Coronary artery (tissue), 2 donors: ENCODE measurements at regions not wholly inside any gene's neighbourhood (a gene's known extent, or its start where the extent isn't known, plus 50 kb on each side); places are given as distances from the start of the nearest gene placed in this dataset.
A peak's percentile ranks its signal among the peaks of the same experiment; 100 is the strongest.

Experiments
- DNase-seq: peaks from one replicate; pipeline ENCODE4 v3.0.0-alpha.2; 2017; ENCODE audit warnings: low spot score
- H3K27ac ChIP-seq, 2 donors: fragments of 200-600 bp; sonication (generic); one replicate each; pipeline ENCODE4 v1.5.1; 2016 to 2019
- H3K4me3 ChIP-seq: fragments of 200-600 bp; sonication (generic); 2 replicates; pipeline ENCODE4 v1.5.1; 2016; ENCODE audit warnings: mild to moderate bottlenecking, moderate library complexity
- CTCF ChIP-seq: fragments of 200-600 bp; sonication (generic); IDR thresholded peaks from one replicate; pipeline ENCODE4 v1.5.1; 2019; ENCODE audit warnings: antibody characterized with exemption

- H3K4me3 ChIP-seq = no peak overlapping the region
- DNase-seq = no peak
- no peak for TF ChIP-seq CTCF
- H3K27ac ChIP-seq = no peak overlapping the region
Observed at GRCh38 chr16:73157861-73158260, 109.9 kb upstream of the ZFHX3 start.

- no peak for DNase-seq
- Histone ChIP-seq H3K27ac (peak overlapping the region in 1 of 2 donors; percentile 54), H3K4me3 (no peak overlapping the region)
- no peak for TF ChIP-seq CTCF
Observed at GRCh38 chr16:73154063-73154870, 106.3 kb upstream of the ZFHX3 start.

GRCh38 chr16:73152386-73153125 is 104.6 kb upstream of the ZFHX3 start:
- TF ChIP-seq CTCF = no peak
- no peak for DNase-seq
- H3K27ac ChIP-seq = peak overlapping the region in 1 of 2 donors; percentile 54
- H3K4me3 ChIP-seq = no peak overlapping the region

- H3K4me3 ChIP-seq = no peak overlapping the region
- TF ChIP-seq CTCF = no peak
- no peak overlapping the region for H3K27ac ChIP-seq
- no peak for DNase-seq
Observed at GRCh38 chr16:73151941-73152340, 104.0 kb upstream of the ZFHX3 start.

GRCh38 chr16:73151225-73151624 is 103.3 kb upstream of the ZFHX3 start:
- Histone ChIP-seq H3K27ac (peak overlapping the region in 1 of 2 donors; percentile 19), H3K4me3 (no peak overlapping the region)
- no peak for TF ChIP-seq CTCF
- DNase-seq = no peak

- TF ChIP-seq CTCF = no peak
- H3K4me3 ChIP-seq = no peak overlapping the region
- no peak overlapping the region for H3K27ac ChIP-seq
- DNase-seq = no peak
Observed at GRCh38 chr16:73150786-73151185, 102.9 kb upstream of the ZFHX3 start.
